Suprapubic skin (tissue), 3 donors: ENCODE measurements at regions not wholly inside any gene's neighbourhood (a gene's known extent, or its start where the extent isn't known, plus 50 kb on each side); places are given as distances from the start of the nearest gene placed in this dataset.

Experiments used
- EP300 ChIP-seq: sonication (generic); formaldehyde crosslinking; IDR thresholded peaks from one replicate; pipeline ENCODE4 v1.6.1; 2017; ENCODE audit warnings: antibody characterized with exemption
- POLR2A ChIP-seq, 2 donors: fragments of 450-650 bp; IDR thresholded peaks; one replicate each; pipeline ENCODE4 v1.6.1; 2017; ENCODE audit warnings: antibody characterized with exemption in 2 of 2, mild to moderate bottlenecking in 2 of 2, moderate library complexity in 2 of 2
- TF ChIP-seq, protein P1 (sequence below), 2 donors: fragments of 200-600 bp in 1 of 2; fragments of 450-650 bp in 1 of 2; sonication (generic) in 1 of 2; IDR thresholded peaks; one replicate each; pipeline ENCODE4 v1.5.1; 2016 to 2019; ENCODE audit warnings: antibody characterized with exemption in 2 of 2, mild to moderate bottlenecking in 1 of 2, moderate library complexity in 1 of 2

GRCh38 chr17:79326814-79327213 is 252.2 kb downstream of the ENGASE start:
- TF ChIP-seq, protein P1, sequence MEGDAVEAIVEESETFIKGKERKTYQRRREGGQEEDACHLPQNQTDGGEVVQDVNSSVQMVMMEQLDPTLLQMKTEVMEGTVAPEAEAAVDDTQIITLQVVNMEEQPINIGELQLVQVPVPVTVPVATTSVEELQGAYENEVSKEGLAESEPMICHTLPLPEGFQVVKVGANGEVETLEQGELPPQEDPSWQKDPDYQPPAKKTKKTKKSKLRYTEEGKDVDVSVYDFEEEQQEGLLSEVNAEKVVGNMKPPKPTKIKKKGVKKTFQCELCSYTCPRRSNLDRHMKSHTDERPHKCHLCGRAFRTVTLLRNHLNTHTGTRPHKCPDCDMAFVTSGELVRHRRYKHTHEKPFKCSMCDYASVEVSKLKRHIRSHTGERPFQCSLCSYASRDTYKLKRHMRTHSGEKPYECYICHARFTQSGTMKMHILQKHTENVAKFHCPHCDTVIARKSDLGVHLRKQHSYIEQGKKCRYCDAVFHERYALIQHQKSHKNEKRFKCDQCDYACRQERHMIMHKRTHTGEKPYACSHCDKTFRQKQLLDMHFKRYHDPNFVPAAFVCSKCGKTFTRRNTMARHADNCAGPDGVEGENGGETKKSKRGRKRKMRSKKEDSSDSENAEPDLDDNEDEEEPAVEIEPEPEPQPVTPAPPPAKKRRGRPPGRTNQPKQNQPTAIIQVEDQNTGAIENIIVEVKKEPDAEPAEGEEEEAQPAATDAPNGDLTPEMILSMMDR (IDR thresholded peaks at IDR 0.05), result no peak
- TF ChIP-seq EP300 (no peak), POLR2A (IDR thresholded peaks at IDR 0.05) (no peak)
